BJ (cell line): ENCODE measurements at regions not wholly inside any gene's neighbourhood (a gene's known extent, or its start where the extent isn't known, plus 50 kb on each side); places are given as distances from the start of the nearest gene placed in this dataset.
"Not testable (repeated sequence)": the region's sequence is repeated elsewhere in the genome, so short reads cannot be mapped to it uniquely, and the experiment has no call there.

ENCODE experiments used
- CTCF ChIA-PET: fragments of 350-600 bp; formaldehyde crosslinking; extraction: SDS; loops from one replicate; lab custom pipeline; 2021; ENCODE audit warnings: antibody characterized with exemption, inconsistent platforms; lab: Yijun Ruan, JAX
- POLR2A ChIA-PET: fragments of 300-600 bp; sonication (Branson Sonifier 250); formaldehyde crosslinking; extraction: SDS; loops from one replicate; lab custom pipeline; 2021; ENCODE audit warnings: antibody characterized with exemption; lab: Charles Lee
- DNase-seq: peaks from one replicate; pipeline ENCODE4 v3.0.0-alpha.2; 2011; ENCODE audit warnings: low read depth
- H3K27me3 ChIP-seq: 2 replicates; pipeline ENCODE4 v1.6.0; 2011; ENCODE audit warnings: low read length; ENCODE audit not compliant: control insufficient read depth, insufficient read depth
- H3K36me3 ChIP-seq: 2 replicates; pipeline ENCODE4 v1.5.1; 2011; ENCODE audit warnings: low read length; ENCODE audit not compliant: control insufficient read depth, insufficient read depth
- H3K4me3 ChIP-seq: 2 replicates; pipeline ENCODE4 v1.5.1; 2011; ENCODE audit warnings: low read depth, mild to moderate bottlenecking, control low read depth, low read length
- CTCF ChIP-seq: IDR thresholded peaks from 2 replicates; pipeline ENCODE4 v1.5.1; 2011; ENCODE audit warnings: low read depth, mild to moderate bottlenecking, control low read depth, inconsistent platforms, low read length, moderate library complexity; ENCODE audit not compliant: insufficient read depth

- H3K4me3 ChIP-seq: no peak overlapping the region
- H3K36me3 ChIP-seq: no peaks in the 10 kb centered on the region
- no peak for TF ChIP-seq CTCF
- peak; percentile 99 for DNase-seq
- ChIA-PET POLR2A (interaction anchor here (0.5 to 1.2 kb wide), 5 partner anchors 9 to 405 kb away, joined by 3 read pairs; no protein-coding TSS in a partner anchor), CTCF (interaction anchor here (1.0 to 1.3 kb wide), 4 partner anchors 15 to 398 kb away, joined by 3 read pairs; no protein-coding TSS in a partner anchor)
- H3K27me3 ChIP-seq: no peaks in the 10 kb centered on the region
Measured at GRCh38 chr13:79936368-79937136, 404.4 kb downstream of the SPRY2 start.

GRCh38 chr13:79935121-79935520 lies 405.8 kb downstream of the SPRY2 start:
- CTCF ChIA-PET: interaction anchor here (0.6 to 1.1 kb wide), 2 partner anchors 405 to 408 kb away, joined by 3 read pairs; no protein-coding TSS in a partner anchor
- POLR2A ChIA-PET: no interaction called here
- no peaks in the 10 kb centered on the region for H3K36me3 ChIP-seq
- TF ChIP-seq CTCF: no peak
- no peak overlapping the region for H3K4me3 ChIP-seq
- no peaks in the 10 kb centered on the region for H3K27me3 ChIP-seq
- DNase-seq: peak; percentile 19

- no peak for TF ChIP-seq CTCF
- ChIA-PET POLR2A (no interaction called here), CTCF (no interaction called here)
- Histone ChIP-seq H3K36me3 (no peaks in the 10 kb centered on the region), H3K4me3 (no peak overlapping the region), H3K27me3 (no peaks in the 10 kb centered on the region)
- DNase-seq: no peak
Measured at GRCh38 chr13:79933389-79933788, 407.5 kb downstream of the SPRY2 start.

GRCh38 chr13:79932556-79932955 lies 408.4 kb downstream of the SPRY2 start:
- H3K4me3 ChIP-seq: no peak overlapping the region
- DNase-seq: no peak
- no peak for TF ChIP-seq CTCF
- ChIA-PET CTCF (no interaction called here), POLR2A (no interaction called here)
- no peaks in the 10 kb centered on the region for H3K27me3 ChIP-seq
- H3K36me3 ChIP-seq: no peaks in the 10 kb centered on the region

GRCh38 chr13:79923973-79924556 lies 416.9 kb downstream of the SPRY2 start:
- H3K27me3 ChIP-seq, H3K36me3 ChIP-seq, DNase-seq, H3K4me3 ChIP-seq, POLR2A ChIA-PET, CTCF ChIA-PET: not testable (repeated sequence)
